ENCODE measurements at regions not wholly inside any gene's neighbourhood (a gene's known extent, or its start where the extent isn't known, plus 50 kb on each side); places are given as distances from the start of the nearest gene placed in this dataset.

GRCh38 chr16:82257990-82258389 is 88.0 kb upstream of the MPHOSPH6 start:
- no peaks in the 10 kb centered on the region for H3K4me1 ChIP-seq
- no peaks in the 10 kb centered on the region for H3K36me3 ChIP-seq
- H3K4me3 ChIP-seq = no peak overlapping the region
- H3K9me3 ChIP-seq (replicated peaks) = no peaks in the 10 kb centered on the region
- H3K27me3 ChIP-seq = no peaks in the 10 kb centered on the region
- DNase-seq = no peak
- H3K27ac ChIP-seq = no peak overlapping the region

- DNase-seq = no peak
These were observed 82.6 kb upstream of the MPHOSPH6 start for GRCh38 chr16:82252582-82252981.

GRCh38 chr16:82248677-82249076 is 78.7 kb upstream of the MPHOSPH6 start:
- Histone ChIP-seq H3K36me3 (no peaks in the 10 kb centered on the region), H3K4me1 (no peaks in the 10 kb centered on the region), H3K9me3 (replicated peaks) (no peaks in the 10 kb centered on the region), H3K4me3 (no peak overlapping the region), H3K27ac (no peak overlapping the region), H3K27me3 (no peaks in the 10 kb centered on the region)
- DNase-seq = no peak

More at GRCh38 chr16:82252582-82252981, 82.6 kb upstream of the MPHOSPH6 start:
- Histone ChIP-seq H3K4me1 (no peaks in the 10 kb centered on the region), H3K27me3 (no peaks in the 10 kb centered on the region), H3K9me3 (replicated peaks) (no peaks in the 10 kb centered on the region), H3K27ac (no peak overlapping the region), H3K4me3 (no peak overlapping the region), H3K36me3 (no peaks in the 10 kb centered on the region)

GRCh38 chr16:82248012-82248656 is 78.1 kb upstream of the MPHOSPH6 start:
- H3K4me3 ChIP-seq = no peak overlapping the region
- no peaks in the 10 kb centered on the region for H3K36me3 ChIP-seq
- H3K4me1 ChIP-seq = no peaks in the 10 kb centered on the region
- DNase-seq = no peak
- H3K27ac ChIP-seq = no peak overlapping the region
- H3K9me3 ChIP-seq (replicated peaks) = no peaks in the 10 kb centered on the region
- H3K27me3 ChIP-seq = no peaks in the 10 kb centered on the region

GRCh38 chr16:82242201-82242600 is 72.2 kb upstream of the MPHOSPH6 start:
- DNase-seq = no peak
- H3K4me1 ChIP-seq = no peaks in the 10 kb centered on the region
- H3K27ac ChIP-seq = no peak overlapping the region
- no peaks in the 10 kb centered on the region for H3K36me3 ChIP-seq
- no peak overlapping the region for H3K4me3 ChIP-seq
- H3K9me3 ChIP-seq (replicated peaks) = no peaks in the 10 kb centered on the region
- H3K27me3 ChIP-seq = no peaks in the 10 kb centered on the region

- Histone ChIP-seq H3K4me3 (no peak overlapping the region), H3K9me3 (replicated peaks) (no peaks in the 10 kb centered on the region), H3K36me3 (no peaks in the 10 kb centered on the region), H3K27me3 (no peaks in the 10 kb centered on the region), H3K4me1 (no peaks in the 10 kb centered on the region), H3K27ac (no peak overlapping the region)
- peak in 1 of 2 experiments; percentile 1 for DNase-seq
These were observed 71.5 kb upstream of the MPHOSPH6 start for GRCh38 chr16:82241469-82242052.

GRCh38 chr16:82240111-82240510 is 70.1 kb upstream of the MPHOSPH6 start:
- Histone ChIP-seq H3K36me3 (no peaks in the 10 kb centered on the region), H3K4me3 (no peak overlapping the region), H3K27me3 (no peaks in the 10 kb centered on the region), H3K4me1 (no peaks in the 10 kb centered on the region), H3K9me3 (replicated peaks) (no peaks in the 10 kb centered on the region), H3K27ac (no peak overlapping the region)
- DNase-seq = no peak

GRCh38 chr16:82236875-82237274 is 66.9 kb upstream of the MPHOSPH6 start:
- no peak for DNase-seq
- H3K36me3 ChIP-seq = no peaks in the 10 kb centered on the region
- no peak overlapping the region for H3K4me3 ChIP-seq
- no peaks in the 10 kb centered on the region for H3K4me1 ChIP-seq
- H3K27ac ChIP-seq = no peak overlapping the region
- no peaks in the 10 kb centered on the region for H3K27me3 ChIP-seq
- no peaks in the 10 kb centered on the region for H3K9me3 ChIP-seq (replicated peaks)

- Histone ChIP-seq H3K4me3 (no peak overlapping the region), H3K9me3 (replicated peaks) (no peaks in the 10 kb centered on the region), H3K27ac (no peak overlapping the region), H3K36me3 (no peaks in the 10 kb centered on the region), H3K27me3 (no peaks in the 10 kb centered on the region), H3K4me1 (no peaks in the 10 kb centered on the region)
- no peak for DNase-seq
These were observed 66.4 kb upstream of the MPHOSPH6 start for GRCh38 chr16:82236415-82236814.

GRCh38 chr16:82232806-82233205 is 62.8 kb upstream of the MPHOSPH6 start:
- no peaks in the 10 kb centered on the region for H3K4me1 ChIP-seq
- H3K4me3 ChIP-seq = no peak overlapping the region
- DNase-seq = no peak
- H3K36me3 ChIP-seq = no peaks in the 10 kb centered on the region
- H3K27ac ChIP-seq = no peak overlapping the region
- H3K9me3 ChIP-seq (replicated peaks) = no peaks in the 10 kb centered on the region
- no peaks in the 10 kb centered on the region for H3K27me3 ChIP-seq

- DNase-seq = no peak
- no peaks in the 10 kb centered on the region for H3K27me3 ChIP-seq
- no peaks in the 10 kb centered on the region for H3K4me1 ChIP-seq
- H3K9me3 ChIP-seq (replicated peaks) = no peaks in the 10 kb centered on the region
- no peaks in the 10 kb centered on the region for H3K36me3 ChIP-seq
- no peak overlapping the region for H3K4me3 ChIP-seq
- H3K27ac ChIP-seq = no peak overlapping the region
These were observed 61.2 kb upstream of the MPHOSPH6 start for GRCh38 chr16:82231008-82231787.

GRCh38 chr16:82229800-82230619 is 60.0 kb upstream of the MPHOSPH6 start:
- H3K4me1 ChIP-seq = no peaks in the 10 kb centered on the region
- DNase-seq = peak; percentile 47 to 74
- H3K9me3 ChIP-seq (replicated peaks) = no peaks in the 10 kb centered on the region
- no peaks in the 10 kb centered on the region for H3K36me3 ChIP-seq
- no peaks in the 10 kb centered on the region for H3K27me3 ChIP-seq
- no peak overlapping the region for H3K4me3 ChIP-seq
- no peak overlapping the region for H3K27ac ChIP-seq

- no peaks in the 10 kb centered on the region for H3K27me3 ChIP-seq
- no peaks in the 10 kb centered on the region for H3K4me1 ChIP-seq
- no peak overlapping the region for H3K27ac ChIP-seq
- no peak for DNase-seq
- H3K4me3 ChIP-seq = no peak overlapping the region
- no peaks in the 10 kb centered on the region for H3K9me3 ChIP-seq (replicated peaks)
- no peaks in the 10 kb centered on the region for H3K36me3 ChIP-seq
These were observed 56.3 kb upstream of the MPHOSPH6 start for GRCh38 chr16:82226327-82226726.

- Histone ChIP-seq H3K27me3 (no peaks in the 10 kb centered on the region), H3K36me3 (no peaks in the 10 kb centered on the region), H3K27ac (no peak overlapping the region), H3K4me3 (no peak overlapping the region), H3K9me3 (replicated peaks) (no peaks in the 10 kb centered on the region), H3K4me1 (no peaks in the 10 kb centered on the region)
- DNase-seq = no peak
These were observed 54.8 kb upstream of the MPHOSPH6 start for GRCh38 chr16:82224821-82225220.

GRCh38 chr16:82220541-82220940 is 50.5 kb upstream of the MPHOSPH6 start:
- Histone ChIP-seq H3K4me1 (no peaks in the 10 kb centered on the region), H3K9me3 (replicated peaks) (no peaks in the 10 kb centered on the region), H3K36me3 (no peaks in the 10 kb centered on the region), H3K27me3 (no peaks in the 10 kb centered on the region), H3K27ac (no peak overlapping the region), H3K4me3 (no peak overlapping the region)
- no peak for DNase-seq

Data from SJCRH30 (cell line).